BLaER1 (cell line): ENCODE measurements at regions not wholly inside any gene's neighbourhood (a gene's known extent, or its start where the extent isn't known, plus 50 kb on each side); places are given as distances from the start of the nearest gene placed in this dataset.

Experiments
- H3K27ac ChIP-seq: shearing (Covaris generic); formaldehyde crosslinking; 2 replicates; pipeline ENCODE4 v1.8.1; 2022
- H3K27me3 ChIP-seq: shearing (Covaris generic); formaldehyde crosslinking; 2 replicates; pipeline ENCODE4 v1.8.1; 2022
- H3K36me3 ChIP-seq: shearing (Covaris generic); formaldehyde crosslinking; 2 replicates; pipeline ENCODE4 v1.8.1; 2022
- H3K4me1 ChIP-seq: shearing (Covaris generic); formaldehyde crosslinking; 2 replicates; pipeline ENCODE4 v1.8.1; 2022
- H3K4me2 ChIP-seq: shearing (Covaris generic); formaldehyde crosslinking; 2 replicates; pipeline ENCODE4 v1.8.1; 2022
- H3K4me3 ChIP-seq: shearing (Covaris generic); formaldehyde crosslinking; 2 replicates; pipeline ENCODE4 v1.8.1; 2022
- H3K9ac ChIP-seq: shearing (Covaris generic); formaldehyde crosslinking; 2 replicates; pipeline ENCODE4 v1.8.1; 2022
- H3K9me3 ChIP-seq: shearing (Covaris generic); formaldehyde crosslinking; 2 replicates; pipeline ENCODE4 v1.8.1; 2022
- H4K20me1 ChIP-seq: shearing (Covaris generic); formaldehyde crosslinking; 2 replicates; pipeline ENCODE4 v1.8.1; 2022
- Cebpa-rat ChIP-seq: shearing (Covaris generic); IDR thresholded peaks from 2 replicates; pipeline ENCODE4 v1.8.1; 2022

DNA sequence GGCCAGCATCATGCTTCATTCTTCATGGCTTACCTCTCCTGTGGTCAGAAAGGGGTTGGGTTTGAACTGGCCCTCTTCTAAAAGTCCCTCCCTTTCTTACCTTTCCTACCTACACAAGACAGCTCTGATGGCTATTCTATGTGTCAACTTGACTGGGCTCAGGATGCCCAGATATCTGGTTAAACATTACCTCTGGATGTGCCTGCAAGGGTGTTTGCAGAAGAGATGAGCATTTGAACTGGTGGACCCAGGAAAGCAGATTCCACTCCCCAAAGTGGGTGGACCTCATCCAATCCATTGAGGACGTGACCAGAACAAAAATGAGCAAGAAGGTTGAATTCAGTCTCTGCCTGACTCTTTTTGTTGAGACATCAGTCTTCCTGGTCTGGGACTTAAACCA lies 79.0 kb upstream of the TCF7L2 start:
- no peaks in the 10 kb centered on the region for H3K27me3 ChIP-seq
- H3K4me2 ChIP-seq = no peak overlapping the region
- H3K27ac ChIP-seq = no peak overlapping the region
- H3K4me3 ChIP-seq = no peak overlapping the region
- no peak for TF ChIP-seq Cebpa-rat
- peaks cover 17% of the 10 kb centered on the region for H3K9me3 ChIP-seq
- H3K36me3 ChIP-seq = no peaks in the 10 kb centered on the region
- H4K20me1 ChIP-seq = no peaks in the 10 kb centered on the region
- no peak overlapping the region for H3K9ac ChIP-seq
- H3K4me1 ChIP-seq = no peaks in the 10 kb centered on the region

DNA sequence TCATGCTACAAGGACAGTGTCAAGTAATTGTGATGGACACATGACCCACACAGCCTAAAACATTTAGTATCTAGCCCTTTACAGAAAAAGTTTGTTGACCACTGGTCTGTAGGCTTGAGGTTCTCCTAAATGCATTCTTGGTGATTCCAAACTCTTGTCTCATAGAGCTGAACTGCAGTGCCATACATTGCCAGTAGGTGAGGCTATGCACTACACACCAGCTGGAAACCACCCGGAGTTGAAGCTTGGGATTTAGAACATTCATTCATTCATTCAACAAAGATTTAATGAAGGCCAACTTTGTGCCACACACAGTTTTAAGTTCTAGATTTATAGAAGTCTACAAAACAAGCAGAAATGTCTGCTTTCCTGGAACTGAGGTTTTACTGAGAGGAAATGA lies 77.3 kb upstream of the TCF7L2 start:
- H3K9me3 ChIP-seq = peaks cover 17% of the 10 kb centered on the region
- H3K9ac ChIP-seq = no peak overlapping the region
- no peaks in the 10 kb centered on the region for H3K36me3 ChIP-seq
- TF ChIP-seq Cebpa-rat = no peak
- no peak overlapping the region for H3K4me3 ChIP-seq
- no peaks in the 10 kb centered on the region for H3K4me1 ChIP-seq
- H3K27ac ChIP-seq = no peak overlapping the region
- no peaks in the 10 kb centered on the region for H3K27me3 ChIP-seq
- no peaks in the 10 kb centered on the region for H4K20me1 ChIP-seq
- H3K4me2 ChIP-seq = no peak overlapping the region

DNA sequence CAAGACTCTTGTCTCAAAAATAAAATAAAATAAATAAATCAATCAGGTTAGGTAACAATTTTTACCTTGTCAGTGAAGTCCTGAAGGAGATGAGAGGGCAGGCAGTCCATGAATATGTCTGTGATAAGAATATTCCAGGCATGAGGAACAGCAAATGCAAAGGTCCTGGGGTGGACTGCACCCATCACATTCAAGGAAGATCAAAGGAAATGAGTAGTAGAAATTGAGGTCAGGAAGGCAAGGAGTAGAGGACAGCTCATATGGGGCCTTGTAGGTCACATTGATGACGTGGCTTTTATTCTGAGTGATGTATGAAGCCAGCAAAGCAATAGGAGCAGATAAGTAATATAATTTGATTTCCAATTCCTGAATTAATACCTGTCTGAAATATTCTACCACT lies 76.5 kb upstream of the TCF7L2 start:
- peaks cover 17% of the 10 kb centered on the region for H3K9me3 ChIP-seq
- no peak overlapping the region for H3K9ac ChIP-seq
- TF ChIP-seq Cebpa-rat = no peak
- H3K4me3 ChIP-seq = no peak overlapping the region
- H3K4me1 ChIP-seq = no peaks in the 10 kb centered on the region
- H3K27ac ChIP-seq = no peak overlapping the region
- H4K20me1 ChIP-seq = no peaks in the 10 kb centered on the region
- no peaks in the 10 kb centered on the region for H3K36me3 ChIP-seq
- H3K4me2 ChIP-seq = no peak overlapping the region
- no peaks in the 10 kb centered on the region for H3K27me3 ChIP-seq

DNA sequence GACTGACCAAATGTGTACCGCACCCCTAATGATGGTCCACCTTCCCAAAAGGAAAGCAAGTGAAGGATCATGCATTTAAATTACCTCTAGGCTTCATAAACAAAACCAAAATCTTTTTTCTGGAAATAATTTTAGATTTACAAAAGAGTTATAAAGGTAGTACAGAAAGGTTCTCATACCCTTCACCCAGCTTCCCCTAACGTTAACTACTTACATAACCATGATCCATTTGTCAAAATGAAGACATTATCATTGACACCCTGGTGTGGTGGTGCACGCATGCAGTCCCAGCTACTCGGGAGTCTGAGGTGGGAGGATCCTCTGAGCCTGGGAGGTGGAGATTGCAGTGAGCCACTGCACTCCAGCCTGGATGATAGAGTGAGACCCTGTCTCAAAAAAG lies 75.1 kb upstream of the TCF7L2 start:
- no peak for TF ChIP-seq Cebpa-rat
- no peaks in the 10 kb centered on the region for H3K27me3 ChIP-seq
- H3K4me2 ChIP-seq = no peak overlapping the region

DNA sequence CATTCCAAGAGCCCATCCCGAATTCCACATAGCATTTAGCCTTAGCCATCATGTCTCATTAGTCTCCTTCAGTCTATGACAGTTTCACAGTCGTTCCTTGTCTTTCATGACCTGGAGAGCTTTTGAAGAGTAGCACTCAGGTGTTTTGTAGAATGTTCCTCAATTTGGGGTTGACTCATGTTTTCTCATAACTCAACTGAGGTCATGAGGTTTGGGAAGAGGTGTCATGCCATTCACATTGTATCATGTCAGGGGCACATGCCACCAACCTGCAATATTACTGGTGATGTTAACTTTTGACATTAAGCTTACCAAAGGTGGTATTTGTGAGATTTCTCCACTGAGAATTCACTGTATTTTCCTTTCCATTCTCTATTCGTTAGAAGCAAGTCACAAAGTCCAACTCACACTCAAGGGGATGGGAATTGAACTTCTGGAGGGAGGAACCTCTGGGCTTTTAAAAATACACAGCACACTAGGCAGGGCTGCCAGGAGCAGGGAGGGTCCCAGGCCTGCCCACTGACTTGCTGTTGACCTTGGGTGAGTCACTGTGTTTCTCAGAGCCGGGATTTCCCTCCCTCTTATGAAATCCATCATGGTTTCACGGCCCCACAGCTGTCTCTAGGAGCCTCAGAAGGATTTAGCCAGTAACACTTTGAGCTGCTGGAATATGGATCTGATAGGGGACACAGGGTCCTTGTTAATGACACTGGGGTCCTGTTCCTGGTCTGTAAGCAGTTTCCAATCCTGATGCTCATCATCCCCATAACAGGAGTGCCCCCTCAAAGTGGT lies 74.4 kb upstream of the TCF7L2 start:
- no peaks in the 10 kb centered on the region for H4K20me1 ChIP-seq
- H3K9me3 ChIP-seq = peaks cover 17% of the 10 kb centered on the region
- H3K27me3 ChIP-seq = no peaks in the 10 kb centered on the region
- no peak overlapping the region for H3K9ac ChIP-seq
- no peak overlapping the region for H3K4me2 ChIP-seq
- H3K27ac ChIP-seq = no peak overlapping the region
- no peak for TF ChIP-seq Cebpa-rat
- H3K4me3 ChIP-seq = no peak overlapping the region
- no peaks in the 10 kb centered on the region for H3K36me3 ChIP-seq
- no peaks in the 10 kb centered on the region for H3K4me1 ChIP-seq

More for the DNA sequence above, 75.1 kb upstream of the TCF7L2 start:
- no peaks in the 10 kb centered on the region for H4K20me1 ChIP-seq
- H3K36me3 ChIP-seq = no peaks in the 10 kb centered on the region
- no peak overlapping the region for H3K27ac ChIP-seq
- H3K4me1 ChIP-seq = no peaks in the 10 kb centered on the region
- H3K9me3 ChIP-seq = peaks cover 17% of the 10 kb centered on the region
- no peak overlapping the region for H3K9ac ChIP-seq
- H3K4me3 ChIP-seq = no peak overlapping the region

DNA sequence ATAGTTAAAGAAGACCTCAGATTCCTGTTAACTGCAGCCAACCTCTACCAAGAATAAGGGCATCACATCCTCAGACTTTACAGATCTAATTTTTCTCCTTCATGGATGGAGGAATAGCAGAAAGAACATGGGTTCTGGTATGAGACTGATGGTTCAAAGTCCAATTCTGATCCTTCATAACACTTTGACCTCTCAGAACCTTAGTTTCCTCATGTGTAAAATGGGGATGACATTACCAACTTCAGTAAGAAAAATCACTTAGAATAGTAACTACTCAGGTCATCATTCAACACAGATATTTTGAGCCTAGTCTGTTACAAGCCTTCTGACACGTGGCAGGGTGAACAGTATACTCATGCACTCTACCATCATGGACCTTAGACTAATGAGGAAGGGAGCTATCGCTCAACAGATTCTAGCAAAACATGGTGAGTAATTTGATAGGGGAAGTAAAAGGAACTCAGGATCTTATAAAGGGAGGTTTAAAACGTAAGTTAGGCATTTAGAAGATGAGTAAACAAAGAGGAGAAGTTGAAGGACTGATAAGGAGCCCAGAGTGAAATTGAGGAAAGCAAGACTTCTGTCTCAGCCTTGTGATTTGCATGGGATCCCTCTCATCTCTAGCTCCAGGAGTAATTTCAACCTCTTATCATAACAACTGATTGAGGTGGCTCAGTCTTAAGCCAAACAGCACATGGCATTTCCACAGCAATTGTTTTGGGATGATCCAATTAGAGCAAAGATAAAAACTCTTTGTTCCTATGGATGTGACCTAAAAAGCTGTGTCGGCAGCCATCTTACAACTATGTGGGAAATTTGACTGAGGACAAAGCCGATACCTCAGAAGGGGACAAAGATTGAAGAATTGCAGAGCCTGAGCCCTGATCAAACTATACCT lies 69.2 kb upstream of the TCF7L2 start:
- H3K27me3 ChIP-seq = no peaks in the 10 kb centered on the region
- peaks cover 8% of the 10 kb centered on the region for H3K4me1 ChIP-seq
- H3K27ac ChIP-seq = no peak overlapping the region
- H3K36me3 ChIP-seq = no peaks in the 10 kb centered on the region
- H3K4me2 ChIP-seq = no peak overlapping the region
- H4K20me1 ChIP-seq = no peaks in the 10 kb centered on the region
- H3K4me3 ChIP-seq = no peak overlapping the region
- no peak for TF ChIP-seq Cebpa-rat
- H3K9ac ChIP-seq = no peak overlapping the region
- H3K9me3 ChIP-seq = peaks cover 8% of the 10 kb centered on the region

DNA sequence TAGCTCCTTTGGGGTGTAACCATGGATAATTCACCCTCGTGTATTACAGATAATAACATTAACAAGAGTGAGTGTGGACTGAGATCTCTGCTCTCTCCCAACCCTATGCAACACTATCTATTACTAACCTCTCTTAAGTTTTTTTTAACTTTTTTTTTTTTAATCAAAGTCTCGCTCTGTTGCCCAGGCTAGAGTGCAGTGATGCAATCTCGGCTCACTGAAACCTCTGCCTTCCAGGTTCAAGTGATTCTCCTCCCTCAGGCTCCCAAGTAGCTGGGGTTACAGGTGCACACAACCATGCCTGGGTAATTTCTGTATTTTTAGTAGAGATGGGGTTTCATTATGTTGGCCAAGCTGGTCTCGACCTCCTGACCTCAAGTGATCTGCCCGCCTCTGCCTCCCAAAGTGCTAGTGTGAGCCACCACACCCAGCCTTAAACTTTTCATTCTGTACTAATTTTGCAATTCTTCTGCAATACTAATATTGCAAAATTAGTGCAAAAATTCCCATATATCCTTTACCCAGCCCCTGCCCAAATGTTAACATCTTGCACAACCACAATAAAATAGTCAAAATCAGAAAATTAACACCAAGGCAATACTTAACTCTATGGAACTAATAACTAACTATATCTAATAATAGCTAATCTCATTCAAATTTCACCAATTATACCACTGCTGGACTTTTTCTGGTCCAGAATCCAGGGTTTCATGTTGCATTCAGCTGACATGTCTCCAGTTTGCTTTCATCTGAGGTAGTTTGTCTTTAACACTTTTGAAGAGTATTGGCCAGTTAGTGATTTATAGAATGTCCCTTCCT lies 66.5 kb upstream of the TCF7L2 start:
- Histone ChIP-seq H3K27ac (no peak overlapping the region), H4K20me1 (no peaks in the 10 kb centered on the region), H3K4me3 (no peak overlapping the region), H3K9me3 (peaks cover 8% of the 10 kb centered on the region), H3K9ac (no peak overlapping the region), H3K4me2 (no peak overlapping the region), H3K27me3 (no peaks in the 10 kb centered on the region), H3K4me1 (peaks cover 8% of the 10 kb centered on the region), H3K36me3 (no peaks in the 10 kb centered on the region)
- peak; percentile 23; the same call in 1 of the 2 replicates for TF ChIP-seq Cebpa-rat

DNA sequence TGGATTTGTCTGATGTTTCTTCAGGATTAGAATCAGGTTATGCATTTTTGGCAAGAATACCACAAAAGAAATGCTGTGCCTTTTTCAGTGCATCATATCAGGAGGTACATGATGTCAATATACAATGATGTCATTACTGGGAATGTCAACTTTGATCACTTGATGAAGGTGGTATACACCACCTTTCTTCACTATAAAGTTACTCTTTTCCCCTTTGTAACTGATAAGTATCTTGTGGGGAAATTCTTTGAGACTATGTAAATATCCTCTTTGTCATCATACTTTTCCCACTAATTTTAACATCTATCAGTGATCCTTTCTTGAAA lies 65.9 kb upstream of the TCF7L2 start:
- Histone ChIP-seq H4K20me1 (no peaks in the 10 kb centered on the region), H3K9ac (no peak overlapping the region), H3K27me3 (no peaks in the 10 kb centered on the region), H3K4me2 (no peak overlapping the region), H3K4me3 (no peak overlapping the region), H3K27ac (no peak overlapping the region), H3K9me3 (peaks cover 8% of the 10 kb centered on the region), H3K4me1 (peaks cover 8% of the 10 kb centered on the region), H3K36me3 (no peaks in the 10 kb centered on the region)
- TF ChIP-seq Cebpa-rat = no peak

DNA sequence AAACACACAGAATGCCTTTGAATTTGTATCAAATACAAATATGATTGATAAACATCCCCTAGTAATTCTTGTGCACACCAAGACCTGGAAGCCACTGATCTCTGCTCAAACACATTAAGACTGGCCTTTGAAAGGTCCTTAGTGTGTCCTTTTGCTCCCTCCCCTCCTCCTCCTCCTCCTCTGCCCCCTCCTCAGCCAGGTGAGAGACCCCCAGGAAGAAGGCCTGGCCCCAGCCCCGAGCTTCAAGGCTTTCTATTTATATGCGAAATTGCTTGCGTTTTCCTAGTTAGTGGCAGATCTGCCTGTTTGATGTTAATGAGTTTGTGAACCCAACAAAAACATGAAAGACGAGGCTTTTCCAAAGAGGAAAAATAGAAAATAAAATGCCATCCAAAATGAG lies 63.6 kb upstream of the TCF7L2 start:
- Histone ChIP-seq H3K36me3 (no peaks in the 10 kb centered on the region), H3K27ac (no peak overlapping the region), H3K9me3 (peaks cover 8% of the 10 kb centered on the region), H3K4me2 (no peak overlapping the region), H4K20me1 (no peaks in the 10 kb centered on the region), H3K4me3 (no peak overlapping the region), H3K27me3 (no peaks in the 10 kb centered on the region), H3K4me1 (peaks cover 8% of the 10 kb centered on the region), H3K9ac (no peak overlapping the region)
- no peak for TF ChIP-seq Cebpa-rat
